ENCODE measurements at regions not wholly inside any gene's neighbourhood (a gene's known extent, or its start where the extent isn't known, plus 50 kb on each side); places are given as distances from the start of the nearest gene placed in this dataset.
"Not testable (repeated sequence)": the region's sequence is repeated elsewhere in the genome, so short reads cannot be mapped to it uniquely, and the experiment has no call there.

- TF ChIP-seq CTCF (IDR thresholded peaks at IDR 0.05); ZFX (IDR thresholded peaks at IDR 0.05; ENCODE audit: borderline replicate concordance): not testable (repeated sequence)
Observed at GRCh38 chr2:90019908-90020307, 1328.4 kb downstream of the RPIA start.
